NCI-H82 treated with DMSO at 0.1 percent for 48 hours (cell line): ENCODE measurements at regions not wholly inside any gene's neighbourhood (a gene's known extent, or its start where the extent isn't known, plus 50 kb on each side); places are given as distances from the start of the nearest gene placed in this dataset.
"Not testable (repeated sequence)": the region's sequence is repeated elsewhere in the genome, so short reads cannot be mapped to it uniquely, and the experiment has no call there.

Source experiments
- DNase-seq: peaks from one replicate; lab custom pipeline; 2025; ENCODE audit not compliant: unreplicated experiment; lab: John Stamatoyannopoulos, UW

- DNase-seq = no peak
These were observed 1531.1 kb upstream of the LRRTM3 start for GRCh38 chr10:65394502-65395297.

- DNase-seq = no peak
These were observed 1530.2 kb upstream of the LRRTM3 start for GRCh38 chr10:65395631-65396030.

- no peak for DNase-seq
These were observed 1528.8 kb upstream of the LRRTM3 start for GRCh38 chr10:65396997-65397396.

GRCh38 chr10:65408401-65408800 lies 1517.4 kb upstream of the LRRTM3 start:
- DNase-seq = no peak

- no peak for DNase-seq
These were observed 1512.8 kb upstream of the LRRTM3 start for GRCh38 chr10:65413001-65413400.

GRCh38 chr10:65415318-65415717 lies 1510.5 kb upstream of the LRRTM3 start:
- DNase-seq = no peak

- DNase-seq = no peak
These were observed 1509.7 kb upstream of the LRRTM3 start for GRCh38 chr10:65416094-65416493.

GRCh38 chr10:65419629-65420028 lies 1506.2 kb upstream of the LRRTM3 start:
- no peak for DNase-seq

GRCh38 chr10:65423043-65423442 lies 1502.8 kb upstream of the LRRTM3 start:
- DNase-seq = no peak

GRCh38 chr10:65429381-65429780 lies 1496.5 kb upstream of the LRRTM3 start:
- not testable (repeated sequence) for DNase-seq

GRCh38 chr10:65430979-65431378 lies 1494.9 kb upstream of the LRRTM3 start:
- no peak for DNase-seq

GRCh38 chr10:65470986-65471385 lies 1454.8 kb upstream of the LRRTM3 start:
- DNase-seq = no peak

GRCh38 chr10:65482848-65483247 lies 1443.0 kb upstream of the LRRTM3 start:
- no peak for DNase-seq

GRCh38 chr10:65491799-65492198 lies 1434.0 kb upstream of the LRRTM3 start:
- no peak for DNase-seq

- no peak for DNase-seq
These were observed 1429.3 kb upstream of the LRRTM3 start for GRCh38 chr10:65496541-65496940.

GRCh38 chr10:65497837-65498236 lies 1428.0 kb upstream of the LRRTM3 start:
- DNase-seq = no peak

GRCh38 chr10:65500716-65501115 lies 1425.1 kb upstream of the LRRTM3 start:
- no peak for DNase-seq

- DNase-seq = no peak
These were observed 1424.6 kb upstream of the LRRTM3 start for GRCh38 chr10:65501259-65501658.

GRCh38 chr10:65518379-65518778 lies 1407.5 kb upstream of the LRRTM3 start:
- DNase-seq = no peak

- DNase-seq = no peak
These were observed 1396.8 kb upstream of the LRRTM3 start for GRCh38 chr10:65528986-65529385.

GRCh38 chr10:65531545-65531944 lies 1394.3 kb upstream of the LRRTM3 start:
- no peak for DNase-seq

- DNase-seq = no peak
These were observed 1391.1 kb upstream of the LRRTM3 start for GRCh38 chr10:65534771-65535170.

GRCh38 chr10:65544756-65545155 lies 1381.1 kb upstream of the LRRTM3 start:
- DNase-seq = no peak
